GM19455 (cell line): ENCODE measurements at regions not wholly inside any gene's neighbourhood (a gene's known extent, or its start where the extent isn't known, plus 50 kb on each side); places are given as distances from the start of the nearest gene placed in this dataset.

Experiments
- ATAC-seq: cut with Tn5 transposase; IDR thresholded peaks from one replicate; pipeline ENCODE4 v1.9.1; 2021; ENCODE audit not compliant: unreplicated experiment

DNA sequence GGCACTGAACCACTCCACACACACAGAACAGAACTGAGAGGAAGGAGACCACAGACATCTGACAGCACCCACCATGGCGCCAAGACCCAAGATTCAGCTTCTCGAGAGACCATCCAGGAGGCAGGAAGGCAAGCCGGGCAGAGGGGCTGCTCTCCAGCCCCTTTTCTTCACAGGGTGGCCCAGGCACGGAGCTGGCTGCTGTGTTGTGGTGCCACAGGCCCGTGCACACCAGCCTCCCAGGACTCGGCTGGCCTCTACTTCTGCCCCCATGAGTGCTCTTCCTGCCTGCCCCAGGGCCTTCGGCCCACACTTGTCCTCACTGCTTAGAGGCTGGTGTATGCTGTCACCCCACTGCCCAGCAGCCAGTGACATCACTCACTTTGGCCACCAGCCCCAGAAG is 547.6 kb upstream of the RAB6C start:
- ATAC-seq: no peak

DNA sequence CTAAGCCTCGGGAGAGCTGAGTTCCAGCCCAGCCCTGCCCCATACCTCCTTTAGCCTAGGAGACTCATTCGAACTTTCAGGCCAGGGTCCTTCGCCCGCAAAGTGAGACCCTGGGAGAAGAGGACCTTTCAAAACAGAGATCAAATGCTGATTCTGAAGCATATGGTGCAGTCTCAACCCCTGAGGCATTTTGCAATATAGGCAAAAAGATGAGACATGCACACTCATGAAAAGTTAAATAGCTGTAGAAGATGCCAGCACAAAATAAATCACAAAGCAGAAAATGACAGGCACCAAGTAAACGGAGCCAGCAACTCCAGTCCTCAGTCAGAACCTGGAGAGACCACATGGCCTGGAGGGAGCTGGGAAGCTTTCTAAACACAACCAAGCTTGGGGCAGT is 542.7 kb upstream of the RAB6C start:
- ATAC-seq: no peak

DNA sequence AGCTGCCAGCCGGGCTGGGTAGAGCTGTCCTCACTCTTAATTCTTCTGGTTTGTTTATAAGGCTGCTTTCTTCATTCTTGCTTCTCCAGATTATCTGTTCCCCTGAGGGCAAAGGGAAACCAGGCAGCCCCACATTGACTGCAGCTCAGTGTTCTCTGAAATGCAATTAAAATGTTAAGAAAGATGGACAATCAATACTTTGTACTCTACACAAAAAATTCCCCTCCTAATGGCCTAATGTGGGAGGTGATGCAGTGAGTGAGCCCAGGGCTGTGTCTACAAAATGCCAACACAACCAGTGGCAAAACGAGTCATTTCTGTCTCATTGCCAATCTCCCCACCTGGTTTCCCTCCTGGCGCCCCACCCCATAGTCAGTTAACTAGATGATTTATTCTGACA is 541.7 kb upstream of the RAB6C start:
- no peak for ATAC-seq

DNA sequence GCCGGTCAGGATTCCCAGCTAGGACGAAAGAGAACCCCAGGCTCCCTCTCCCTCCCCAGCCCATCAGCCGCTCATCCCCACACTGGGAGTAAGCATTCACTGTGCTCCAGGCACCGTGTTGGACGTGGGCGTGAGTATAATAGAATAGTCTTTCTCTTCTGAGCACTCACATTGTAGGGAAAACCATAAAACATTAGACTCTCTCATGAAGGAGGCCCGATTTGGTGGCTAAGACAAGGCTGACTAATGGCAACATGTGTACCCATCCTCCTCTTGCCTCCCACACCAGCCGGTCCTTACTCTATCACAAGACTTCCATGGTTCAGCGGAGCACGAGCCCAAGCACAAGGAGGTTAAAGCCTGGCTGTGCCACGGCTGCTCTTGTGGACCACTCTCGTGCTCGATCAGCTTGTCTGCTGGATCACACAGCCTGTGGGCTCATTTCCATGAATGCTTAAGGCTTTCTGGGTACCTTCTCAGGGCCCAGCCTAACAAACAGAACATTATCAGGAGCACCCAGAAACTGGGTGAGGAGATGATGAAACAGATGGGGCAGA is 540.9 kb upstream of the RAB6C start:
- no peak for ATAC-seq

DNA sequence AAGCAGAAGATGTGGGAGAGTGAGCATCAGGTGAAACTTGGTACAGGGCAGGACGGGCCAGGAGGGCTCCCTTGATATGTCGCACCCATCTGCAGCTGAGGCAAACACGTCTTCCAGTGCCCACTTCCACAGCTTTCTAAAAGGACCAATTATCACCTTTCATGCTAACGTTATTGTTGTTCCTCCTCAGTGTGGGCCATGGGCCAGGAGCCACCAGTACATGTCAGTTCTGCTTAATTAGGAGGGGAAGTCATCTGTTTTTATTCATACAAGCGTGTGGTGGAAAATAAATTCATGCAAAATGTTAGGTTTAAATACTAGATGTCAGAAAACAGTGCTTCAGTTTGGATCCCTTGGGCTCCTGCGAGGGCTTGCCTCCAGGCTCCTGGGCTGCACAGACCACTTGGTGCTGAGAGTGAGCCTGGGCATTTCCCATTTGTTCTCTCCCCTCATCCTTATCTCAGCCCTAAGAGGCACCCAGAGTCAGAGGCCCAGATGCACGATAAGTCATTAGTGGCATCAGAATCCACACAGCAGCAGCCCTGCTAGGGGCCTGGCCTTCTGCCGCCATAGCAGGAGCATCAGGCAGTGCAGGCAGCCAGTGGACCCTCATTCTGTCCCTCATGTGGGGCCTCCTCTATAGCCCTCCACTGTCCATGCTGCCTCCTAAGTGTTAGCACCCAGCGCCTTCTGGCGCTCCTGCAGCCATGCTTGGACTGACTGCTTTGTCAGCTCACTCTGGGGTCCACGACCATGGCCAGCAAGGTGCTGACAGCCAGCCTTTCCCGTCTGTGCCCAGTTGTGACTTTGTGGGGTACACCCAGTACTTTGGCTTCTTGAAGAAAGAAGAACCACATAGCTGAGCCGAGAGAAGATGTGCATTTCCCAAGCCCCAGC is 539.8 kb upstream of the RAB6C start:
- ATAC-seq: no peak

DNA sequence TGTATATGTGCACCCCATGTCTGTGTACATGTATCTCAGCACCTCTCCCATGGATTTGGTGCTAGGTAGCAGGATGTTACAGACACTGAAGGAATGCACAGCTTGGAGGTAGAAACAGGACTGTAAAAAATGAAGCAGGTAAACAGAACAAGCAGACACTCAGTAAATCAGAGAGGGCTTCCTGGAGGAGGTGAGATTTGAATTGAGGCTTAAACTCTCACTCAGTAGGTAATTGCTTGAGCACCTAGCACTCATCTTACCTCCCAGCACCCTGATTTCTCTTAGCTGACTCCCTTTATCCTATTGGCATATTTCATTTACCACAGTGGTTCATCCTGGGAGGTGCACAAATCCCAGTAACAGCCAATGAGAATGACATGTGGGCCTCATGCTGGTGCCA is 537.9 kb upstream of the RAB6C start:
- ATAC-seq: no peak

DNA sequence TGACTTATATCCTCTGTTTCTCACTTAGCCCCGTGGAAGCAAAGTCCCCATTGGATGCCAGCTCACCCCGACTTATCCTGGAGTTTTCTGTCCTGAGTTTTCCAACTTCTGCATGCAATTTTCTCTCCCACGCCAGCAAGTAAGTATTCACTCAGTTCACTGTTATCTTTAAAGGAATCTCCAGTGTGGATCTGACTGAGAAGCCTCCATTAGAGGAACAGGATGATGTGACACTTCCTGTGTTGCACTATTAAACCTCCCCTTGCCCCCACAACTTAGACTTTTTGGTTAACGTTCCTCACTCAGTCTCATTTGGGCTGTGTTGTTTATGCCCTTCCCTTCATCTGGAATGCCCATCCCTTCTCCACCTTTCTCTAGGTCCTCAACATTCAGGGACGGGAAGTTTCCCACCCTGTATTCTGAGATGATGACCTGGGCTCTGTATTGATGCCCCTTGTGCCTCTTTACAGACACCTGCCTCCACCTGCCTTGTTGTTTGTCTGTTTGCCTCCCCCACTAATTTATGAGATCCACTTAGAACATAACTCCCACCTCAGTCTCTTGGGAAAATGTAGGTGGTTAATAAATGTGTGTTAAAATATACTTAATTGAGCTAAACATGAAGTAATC is 536.1 kb upstream of the RAB6C start:
- no peak for ATAC-seq

DNA sequence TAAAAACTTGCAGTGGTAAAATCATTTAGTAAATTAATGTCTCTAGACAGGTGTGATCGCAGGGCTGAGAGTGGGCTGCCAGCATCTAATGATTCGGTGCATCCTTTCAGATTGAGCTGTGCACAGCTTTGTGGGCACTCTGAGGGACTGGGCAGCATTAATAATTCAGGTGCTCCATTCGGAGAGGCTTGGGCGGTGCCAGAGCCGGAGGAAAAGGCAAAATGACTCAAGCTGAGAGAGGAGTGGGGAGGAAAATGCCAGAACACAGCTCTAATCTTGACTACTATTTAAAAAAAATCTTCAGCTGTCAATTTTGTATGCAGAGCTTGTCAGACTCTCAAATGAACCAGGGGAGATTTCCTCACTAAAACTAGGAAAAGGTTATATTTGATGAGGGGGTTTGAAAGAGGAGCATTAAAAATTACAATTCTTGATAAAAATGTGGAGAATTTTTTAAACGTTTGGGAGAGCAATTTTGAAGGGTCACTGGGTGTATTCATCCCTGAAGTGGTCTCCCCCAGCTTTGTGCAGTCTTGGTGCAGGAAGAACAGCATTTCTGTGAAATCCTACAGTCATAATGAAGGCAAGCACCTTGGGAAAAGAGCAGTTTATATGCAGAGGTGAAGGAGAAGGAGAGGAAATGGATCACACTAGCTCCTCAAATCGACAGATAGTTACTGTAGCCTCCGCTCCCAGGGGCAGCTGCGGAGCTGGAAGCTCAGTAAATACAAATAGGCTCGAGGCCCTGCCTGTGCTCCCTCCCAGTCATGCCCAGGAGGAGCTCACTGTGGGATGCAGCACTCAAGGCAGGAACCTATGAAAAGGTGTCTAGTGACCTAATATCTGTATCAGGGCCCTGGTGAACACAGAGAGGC is 535.4 kb upstream of the RAB6C start:
- no peak for ATAC-seq

DNA sequence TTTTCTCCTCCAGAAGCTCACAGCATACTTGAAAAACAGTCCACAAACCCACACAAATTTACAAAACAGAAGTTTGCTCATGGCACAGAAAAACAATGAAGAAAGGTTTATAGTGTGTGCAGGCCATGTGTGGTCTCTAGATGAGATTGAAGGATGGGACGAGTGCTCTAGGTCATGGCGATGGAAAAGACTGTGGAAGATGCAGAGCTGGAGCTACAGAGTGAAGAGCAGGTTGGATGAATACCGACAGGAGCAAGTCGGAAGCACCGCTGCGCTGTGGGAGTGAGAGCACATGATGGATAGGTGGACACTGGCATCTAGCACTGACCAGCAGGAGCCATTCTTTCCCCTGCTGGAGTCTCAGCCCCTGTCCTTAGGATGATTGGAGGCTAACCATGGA is 534.7 kb upstream of the RAB6C start:
- ATAC-seq: no peak

DNA sequence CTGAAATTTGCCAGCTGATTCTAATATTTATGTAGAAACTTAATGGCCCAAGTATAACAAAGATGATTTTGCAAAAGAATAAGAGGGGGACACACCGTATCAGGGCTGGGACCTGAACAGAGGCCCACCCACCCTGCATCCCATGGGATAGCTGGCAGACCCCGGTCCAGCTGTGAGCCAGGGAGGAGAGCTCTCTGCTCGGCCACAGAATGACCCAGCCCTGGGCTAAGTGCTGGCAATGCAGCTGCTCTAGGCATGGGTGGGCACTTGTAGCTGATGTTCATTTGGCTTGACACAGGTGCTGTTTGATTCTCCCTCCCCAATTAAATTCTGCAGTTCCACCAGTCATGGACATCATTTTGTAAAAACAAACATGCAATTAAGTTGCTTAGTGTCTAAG is 522.8 kb upstream of the RAB6C start:
- no peak for ATAC-seq

DNA sequence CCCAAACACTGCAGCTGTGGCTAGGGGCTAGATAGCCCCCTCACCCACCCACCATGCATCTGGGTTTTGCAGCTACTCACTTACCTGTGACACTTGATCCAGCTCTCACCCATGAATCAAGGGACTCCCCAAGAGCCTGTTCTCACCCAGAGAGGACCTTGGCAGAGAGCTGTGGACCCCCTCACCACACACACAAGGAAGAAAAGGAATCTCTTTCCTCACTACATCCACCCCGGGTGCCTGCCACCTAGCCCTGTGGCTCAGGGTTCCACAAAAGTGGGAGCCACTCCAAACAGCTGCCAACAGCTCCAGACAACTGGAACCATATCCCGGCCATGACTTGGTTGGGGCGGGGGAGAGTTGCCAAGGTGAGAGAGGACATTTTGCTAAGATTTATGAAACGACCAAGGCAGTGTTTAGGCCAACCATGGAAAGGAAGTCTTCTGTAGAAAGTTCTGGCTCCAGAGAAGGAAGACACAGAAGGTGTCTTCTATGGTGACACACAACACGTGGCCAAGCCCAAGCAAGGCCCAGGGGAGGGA is 522.1 kb upstream of the RAB6C start:
- ATAC-seq: no peak

DNA sequence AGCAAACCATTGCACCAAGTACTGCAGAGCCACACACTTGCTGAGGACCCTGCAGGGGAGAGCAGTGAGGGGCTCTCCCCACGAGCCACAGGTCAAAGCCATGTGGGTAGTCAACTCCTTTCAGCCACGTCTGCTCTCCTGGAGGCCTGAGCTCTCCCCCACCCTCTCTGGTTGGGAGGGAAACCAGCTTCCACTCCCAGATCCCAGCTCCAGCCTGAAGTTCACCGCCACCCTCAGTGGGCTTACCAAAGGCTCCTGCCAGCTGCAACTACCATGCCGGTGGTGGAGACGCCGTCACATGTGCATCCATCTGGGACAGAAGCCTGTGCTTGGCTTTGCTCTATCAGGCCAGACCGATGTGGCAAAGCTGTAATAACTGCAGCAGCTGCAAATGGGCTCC is 521.5 kb upstream of the RAB6C start:
- ATAC-seq: no peak

DNA sequence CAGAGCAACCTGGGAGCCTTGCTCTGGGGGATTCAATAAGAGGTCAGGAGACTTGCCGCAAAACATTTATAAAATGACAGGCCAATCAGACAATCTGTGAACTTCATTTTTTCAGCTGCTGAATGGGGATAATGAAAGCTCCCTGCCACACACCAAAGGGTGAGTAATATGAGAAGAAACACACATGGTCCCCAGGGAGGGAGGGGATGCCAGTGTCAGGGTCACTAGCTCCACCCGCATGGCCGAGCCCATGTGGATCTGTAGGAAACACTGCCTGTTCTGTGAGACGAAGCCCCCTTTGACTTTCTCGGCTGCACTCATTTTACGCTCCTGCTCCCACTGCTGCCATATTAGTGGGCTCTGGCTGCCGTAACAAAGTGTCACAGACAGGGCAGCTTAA is 521.0 kb upstream of the RAB6C start:
- no peak for ATAC-seq

DNA sequence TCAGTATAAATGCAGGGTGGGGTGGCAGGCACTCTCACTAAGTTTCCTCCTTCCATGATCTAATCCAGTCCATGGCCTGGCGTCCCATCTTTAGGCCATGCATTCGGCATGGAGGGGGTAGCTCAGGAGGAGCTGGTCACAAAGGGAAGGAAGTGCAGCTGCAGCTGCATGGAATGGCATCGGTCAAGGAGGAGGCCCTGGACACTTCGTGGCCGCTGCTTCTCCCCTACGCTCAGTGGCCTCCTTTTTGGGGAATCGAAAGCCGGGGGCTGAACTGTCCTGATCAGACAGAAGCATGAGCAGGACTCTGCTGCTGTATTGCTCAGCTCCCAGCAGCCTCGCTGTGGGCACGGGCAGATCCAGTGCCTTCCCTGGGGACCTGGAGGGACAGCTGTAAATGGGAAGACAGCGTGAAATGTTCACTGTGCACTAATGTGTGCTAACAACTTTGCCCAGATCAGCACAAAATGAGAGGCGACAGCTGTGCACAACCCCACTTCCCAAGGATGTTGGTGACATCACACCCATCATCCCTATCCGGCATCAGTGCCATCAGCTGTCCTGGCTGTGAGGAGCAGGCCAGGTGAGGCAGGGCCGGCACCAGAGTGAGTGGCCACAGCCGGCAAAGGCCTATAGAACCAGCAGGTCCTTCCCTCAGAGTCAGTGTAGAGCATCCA is 520.1 kb upstream of the RAB6C start:
- ATAC-seq: no peak

DNA sequence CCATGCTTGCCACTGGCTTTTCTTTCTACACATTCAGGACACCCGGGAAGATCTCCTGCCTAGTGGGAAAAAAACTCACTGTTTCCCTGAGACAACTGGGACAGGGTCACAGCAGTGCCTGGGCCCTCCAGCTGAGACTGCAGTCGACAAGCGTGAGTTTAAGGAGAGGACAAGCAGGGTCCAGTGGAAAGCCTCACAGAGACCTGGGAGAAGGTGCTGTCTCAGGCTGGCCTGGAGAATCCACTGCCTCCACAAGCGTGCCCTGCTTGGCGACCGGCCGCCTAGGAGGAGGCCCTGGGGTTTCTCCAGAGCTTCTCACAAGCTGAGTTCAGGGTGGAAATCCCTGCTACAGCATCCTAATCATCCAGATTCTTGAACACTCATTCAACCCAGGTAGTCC is 519.6 kb upstream of the RAB6C start:
- no peak for ATAC-seq

DNA sequence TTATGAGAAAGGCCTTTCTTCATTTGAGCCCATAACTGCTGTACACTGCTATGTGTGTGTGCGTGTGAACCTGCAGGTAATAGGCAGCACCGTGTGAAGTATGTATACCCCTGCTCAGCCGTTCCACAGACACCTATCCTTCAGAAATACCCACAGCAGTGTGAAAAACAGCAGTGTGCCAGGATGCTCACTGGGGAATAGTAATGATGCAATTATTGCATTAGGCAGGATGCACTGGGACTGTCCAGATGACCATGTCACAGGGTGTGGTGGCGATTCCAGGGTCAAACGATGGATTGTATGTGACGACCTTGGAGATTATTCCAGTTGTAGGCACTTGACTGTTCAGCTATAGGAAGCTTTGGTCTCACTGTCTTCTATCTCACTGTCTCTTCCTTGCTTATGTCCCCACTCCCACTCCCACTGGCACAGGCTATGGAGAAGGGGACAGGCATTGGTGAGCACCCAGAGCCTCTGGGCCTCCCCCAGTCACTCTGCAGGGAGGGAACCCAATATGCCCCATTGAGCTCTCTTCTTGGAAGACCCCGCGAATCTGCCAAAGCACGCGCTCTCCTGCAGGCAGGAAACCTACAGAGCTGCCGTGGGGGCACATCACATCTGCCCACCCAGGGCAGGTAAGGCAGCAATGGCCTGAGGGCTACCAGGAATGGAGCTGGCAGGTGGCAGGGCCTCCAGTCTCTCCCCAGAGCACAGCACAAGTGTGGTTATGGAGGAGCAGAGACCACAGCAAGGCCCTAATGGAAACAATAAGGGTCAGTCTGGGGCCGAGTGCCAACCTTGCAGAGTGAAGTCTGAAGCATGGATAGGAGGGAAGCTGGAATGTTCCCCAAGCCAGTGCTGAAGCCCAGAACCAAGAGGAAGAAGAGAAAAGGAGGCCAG is 518.9 kb upstream of the RAB6C start:
- no peak for ATAC-seq

DNA sequence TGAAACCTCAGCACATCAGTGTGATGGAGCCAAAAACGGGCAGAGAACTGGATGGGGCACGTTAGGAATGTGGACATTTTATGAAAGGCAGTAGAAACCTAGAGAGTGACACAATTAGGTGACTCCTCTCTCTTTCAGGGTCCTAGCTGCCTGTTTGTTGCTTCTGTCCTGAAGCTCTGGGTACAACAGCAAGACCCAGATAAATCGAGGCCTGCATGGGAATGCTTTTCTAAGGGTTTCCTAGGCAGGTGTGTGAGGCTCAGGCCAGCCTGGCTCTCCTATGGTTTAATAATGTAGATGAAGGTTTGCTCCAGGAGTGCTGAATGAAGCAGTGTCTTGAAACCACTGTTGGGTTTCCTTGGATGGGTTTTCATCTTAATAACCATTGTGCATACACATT is 517.1 kb upstream of the RAB6C start:
- ATAC-seq: no peak

DNA sequence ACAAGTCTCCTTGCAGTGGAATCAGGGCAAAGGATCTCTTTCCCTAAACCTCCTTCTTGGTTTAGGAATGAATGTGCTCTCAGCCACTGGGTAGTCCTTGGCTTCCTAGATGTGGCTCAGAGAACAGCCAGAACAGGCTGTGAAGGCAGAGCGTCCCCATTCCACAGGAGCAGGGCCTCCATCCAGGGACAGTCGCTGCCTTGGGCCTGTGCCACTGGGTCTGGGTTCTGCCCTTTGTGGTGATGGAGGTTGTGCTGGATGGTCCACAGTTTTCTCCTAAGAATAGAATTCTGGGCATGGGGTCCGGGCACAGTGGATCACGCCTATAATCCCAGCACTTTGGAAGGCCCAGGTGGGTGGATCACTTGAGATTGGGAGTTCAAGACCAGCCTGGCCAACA is 516.5 kb upstream of the RAB6C start:
- no peak for ATAC-seq

DNA sequence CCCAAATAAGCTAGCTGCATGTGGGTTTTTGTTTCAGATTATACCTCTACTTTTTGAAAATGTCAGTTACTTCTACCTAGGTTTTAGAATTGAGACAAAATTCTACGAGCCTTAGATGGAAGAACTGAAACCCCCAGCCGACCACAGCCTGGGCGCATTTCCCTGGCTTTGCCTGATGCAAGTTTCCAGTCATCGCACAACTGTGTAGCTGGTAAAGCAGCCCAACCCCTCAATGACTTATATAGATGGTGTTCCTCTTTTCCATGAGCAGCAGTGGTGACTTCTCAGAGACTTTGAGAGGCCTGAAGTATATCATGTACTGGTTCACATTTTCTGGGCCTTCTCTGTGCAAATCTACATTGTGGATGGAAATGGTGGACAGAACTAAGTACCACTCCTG is 515.4 kb upstream of the RAB6C start:
- ATAC-seq: no peak

DNA sequence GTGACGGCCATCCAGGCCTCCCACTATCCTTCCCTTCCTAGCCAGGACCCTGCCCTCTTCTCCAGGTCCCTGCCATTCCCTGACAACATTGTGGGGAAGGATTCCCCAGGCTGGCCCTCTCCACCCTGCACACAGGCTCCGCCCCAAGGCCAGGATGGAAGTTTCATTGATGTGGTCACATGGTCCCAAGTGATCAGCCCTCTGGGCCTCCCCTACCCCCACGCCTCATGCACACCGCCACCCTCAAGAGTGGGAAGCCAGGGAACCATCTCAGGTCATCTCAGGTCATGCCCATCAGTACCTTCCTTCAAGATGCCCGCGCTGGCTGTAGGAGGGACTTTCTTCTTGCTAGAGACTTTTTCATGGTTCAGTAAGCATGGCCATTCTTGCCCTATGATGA is 514.8 kb upstream of the RAB6C start:
- no peak for ATAC-seq
